Endothelial cell of umbilical vein (primary cell): ENCODE measurements at regions not wholly inside any gene's neighbourhood (a gene's known extent, or its start where the extent isn't known, plus 50 kb on each side); places are given as distances from the start of the nearest gene placed in this dataset.

ENCODE experiments used
- BruUV-seq: library from RNA; stranded (reverse); fragments of 400-500 nt; replicated peaks from 2 replicates; lab custom pipeline; 2021; lab: Mats Ljungman, UMichigan
- CTCF ChIA-PET: fragments of 300-600, 350-600 bp; sonication (Branson Sonifier 250); formaldehyde crosslinking; loops from one replicate; lab custom pipeline; 2021; ENCODE audit warnings: antibody characterized with exemption, inconsistent platforms; lab: Charles Lee
- POLR2A ChIA-PET: fragments of 300-600, 350-600 bp; sonication (Branson Sonifier 250); formaldehyde crosslinking; loops from one replicate; lab custom pipeline; 2021; ENCODE audit warnings: antibody characterized with exemption, inconsistent platforms; lab: Charles Lee
- DNase-seq: peaks from one replicate; pipeline ENCODE4 v3.0.0-alpha.2; 2011; ENCODE audit warnings: low read depth, low spot score
- FAIRE-seq: peaks from 2 replicates; lab custom pipeline; 2011; peaks lifted over from hg19 to GRCh38; lab: Jason Lieb, UNC
- H2AFZ ChIP-seq: 2 replicates; pipeline ENCODE4 v1.6.0; 2012; ENCODE audit warnings: low read depth, low read length, control low read depth, inconsistent platforms
- H3K27ac ChIP-seq: 2 replicates; pipeline ENCODE4 v1.5.1; 2011; ENCODE audit warnings: low read depth, mild to moderate bottlenecking, control low read depth, low read length, moderate library complexity; ENCODE audit not compliant: insufficient read depth
- H3K27me3 ChIP-seq, 2 experiments: 2 replicates each; pipeline versions ENCODE4 v1.6.0 to v1.6.1; 2011; ENCODE audit warnings: low read length in 2 of 2, mixed read lengths in 1 of 2; ENCODE audit not compliant: control insufficient read depth in 2 of 2, insufficient read depth in 2 of 2
- H3K36me3 ChIP-seq, 2 experiments: 2 replicates in 1 of 2; 3 replicates in 1 of 2; pipeline ENCODE4 v1.5.1; 2011; ENCODE audit warnings: low read length in 2 of 2, mild to moderate bottlenecking in 1 of 2, moderate library complexity in 1 of 2; ENCODE audit not compliant: control insufficient read depth in 2 of 2, insufficient read depth in 2 of 2; ENCODE audit errors: extremely low read depth in 1 of 2
- H3K4me1 ChIP-seq: 3 replicates; pipeline ENCODE4 v1.5.1; 2011; ENCODE audit warnings: mild to moderate bottlenecking, low read length; ENCODE audit not compliant: control insufficient read depth, insufficient read depth; ENCODE audit errors: extremely low read depth
- H3K4me2 ChIP-seq: 2 replicates; pipeline ENCODE4 v1.6.1; 2011; ENCODE audit warnings: low read length, control low read depth, mixed read lengths; ENCODE audit not compliant: insufficient read depth
- H3K4me3 ChIP-seq, 3 experiments: fragments of 200-600 bp in 1 of 3; sonication (generic), shearing (Covaris generic) in 1 of 3; replicated peaks in 1 of 3; 2 replicates each; pipeline ENCODE4 v1.5.1; 2011 to 2016; ENCODE audit warnings: control low read depth in 3 of 3, low read length in 3 of 3, mild to moderate bottlenecking in 2 of 3, inconsistent platforms in 1 of 3, low read depth in 1 of 3, moderate library complexity in 1 of 3; ENCODE audit not compliant: insufficient read depth in 1 of 3
- H3K79me2 ChIP-seq: 2 replicates; pipeline ENCODE4 v1.6.0; 2012; ENCODE audit warnings: low read length, inconsistent platforms; ENCODE audit not compliant: control insufficient read depth, insufficient read depth
- H3K9ac ChIP-seq: replicated peaks from 2 replicates; pipeline ENCODE3; 2011; ENCODE audit warnings: low read length, control low read depth; ENCODE audit not compliant: insufficient read depth; ENCODE audit errors: extremely low read depth
- H3K9me1 ChIP-seq: replicated peaks from 3 replicates; pipeline ENCODE4 v1.6.0; 2011; ENCODE audit warnings: mild to moderate bottlenecking, low read length; ENCODE audit not compliant: control insufficient read depth, insufficient read depth; ENCODE audit errors: extremely low read depth
- H3K9me3 ChIP-seq: replicated peaks from 2 replicates; pipeline ENCODE4 v1.5.1; 2012; ENCODE audit warnings: low read length, inconsistent platforms; ENCODE audit not compliant: control insufficient read depth, insufficient read depth
- H4K20me1 ChIP-seq: replicated peaks from 2 replicates; pipeline ENCODE3; 2011; ENCODE audit warnings: mild to moderate bottlenecking, low read length; ENCODE audit not compliant: control insufficient read depth, insufficient read depth; ENCODE audit errors: extremely low read depth
- EZH2 ChIP-seq: IDR thresholded peaks from 2 replicates; pipeline ENCODE4 v1.6.1; 2012; ENCODE audit warnings: borderline replicate concordance, low read depth, mild to moderate bottlenecking, moderate library complexity, low read length, inconsistent platforms; ENCODE audit not compliant: severe bottlenecking
- FOS ChIP-seq: IDR thresholded peaks from 2 replicates; pipeline ENCODE4 v1.6.1; 2011; ENCODE audit warnings: mild to moderate bottlenecking, low read length, moderate library complexity, borderline replicate concordance; ENCODE audit not compliant: insufficient read depth
- GATA2 ChIP-seq: IDR thresholded peaks from 2 replicates; pipeline ENCODE4 v1.7.0; 2011; ENCODE audit warnings: low read depth, mild to moderate bottlenecking, moderate library complexity, mixed read lengths, low read length; ENCODE audit not compliant: insufficient read length, insufficient read depth
- JUN ChIP-seq: IDR thresholded peaks from 2 replicates; pipeline ENCODE4 v1.6.1; 2011; ENCODE audit warnings: borderline replicate concordance, low read depth; ENCODE audit not compliant: insufficient read length, insufficient read depth
- MYC ChIP-seq: IDR thresholded peaks from one replicate; pipeline ENCODE4 v1.6.1; 2011; ENCODE audit warnings: mild to moderate bottlenecking, low read depth, low read length
- POLR2A ChIP-seq: IDR thresholded peaks from 2 replicates; pipeline ENCODE4 v1.6.1; 2012; ENCODE audit warnings: low read depth, mild to moderate bottlenecking, control low read depth, low read length
- POLR2AphosphoS5 ChIP-seq: IDR thresholded peaks from 2 replicates; pipeline ENCODE4 v1.6.1; 2012; ENCODE audit warnings: low read depth, mild to moderate bottlenecking, control low read depth, low read length, moderate library complexity; ENCODE audit not compliant: insufficient read depth
- dilution Hi-C: fragments of 300-500 bp; cut with MboI; formaldehyde crosslinking; loops from one replicate; pipeline ENCODE4 v1.15.0; 2019; ENCODE audit warnings: low sequenced_read_pairs; ENCODE audit not compliant: extremely low pct_ligation_motif_present
- intact Hi-C: fragments of 100-400 bp; cut with micrococcal nuclease; formaldehyde crosslinking; loops from one replicate; pipeline ENCODE4 v1.10.0; 2022
- TF ChIP-seq, protein P1 (sequence below), 2 donors: IDR thresholded peaks; 1 replicate in 1 of 2; 2 replicates in 1 of 2; pipeline ENCODE4 v1.5.1; 2011; ENCODE audit warnings: low read length in 2 of 2, mild to moderate bottlenecking in 2 of 2, moderate library complexity in 2 of 2, control low read depth in 1 of 2, inconsistent platforms in 1 of 2, low read depth in 1 of 2; ENCODE audit not compliant: insufficient read depth in 1 of 2; ENCODE audit errors: extremely low read depth in 1 of 2
- TF ChIP-seq, protein P2 (sequence below): IDR thresholded peaks from 2 replicates; pipeline ENCODE4 v1.6.1; 2011; ENCODE audit not compliant: insufficient read depth, insufficient read length

- TF ChIP-seq POLR2A = no peak
- no peak for TF ChIP-seq GATA2
- TF ChIP-seq, protein P1, sequence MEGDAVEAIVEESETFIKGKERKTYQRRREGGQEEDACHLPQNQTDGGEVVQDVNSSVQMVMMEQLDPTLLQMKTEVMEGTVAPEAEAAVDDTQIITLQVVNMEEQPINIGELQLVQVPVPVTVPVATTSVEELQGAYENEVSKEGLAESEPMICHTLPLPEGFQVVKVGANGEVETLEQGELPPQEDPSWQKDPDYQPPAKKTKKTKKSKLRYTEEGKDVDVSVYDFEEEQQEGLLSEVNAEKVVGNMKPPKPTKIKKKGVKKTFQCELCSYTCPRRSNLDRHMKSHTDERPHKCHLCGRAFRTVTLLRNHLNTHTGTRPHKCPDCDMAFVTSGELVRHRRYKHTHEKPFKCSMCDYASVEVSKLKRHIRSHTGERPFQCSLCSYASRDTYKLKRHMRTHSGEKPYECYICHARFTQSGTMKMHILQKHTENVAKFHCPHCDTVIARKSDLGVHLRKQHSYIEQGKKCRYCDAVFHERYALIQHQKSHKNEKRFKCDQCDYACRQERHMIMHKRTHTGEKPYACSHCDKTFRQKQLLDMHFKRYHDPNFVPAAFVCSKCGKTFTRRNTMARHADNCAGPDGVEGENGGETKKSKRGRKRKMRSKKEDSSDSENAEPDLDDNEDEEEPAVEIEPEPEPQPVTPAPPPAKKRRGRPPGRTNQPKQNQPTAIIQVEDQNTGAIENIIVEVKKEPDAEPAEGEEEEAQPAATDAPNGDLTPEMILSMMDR (IDR thresholded peaks at IDR 0.05; ENCODE audit: extremely low read depth in 1 of 2, insufficient read depth in 1 of 2, low read depth in 1 of 2, low read length in 2 of 2) = no peak
- TF ChIP-seq JUN = no peak
- TF ChIP-seq POLR2AphosphoS5 = no peak
- no peak for TF ChIP-seq FOS
- TF ChIP-seq MYC = no peak
- TF ChIP-seq EZH2 = no peak
- TF ChIP-seq, protein P2, sequence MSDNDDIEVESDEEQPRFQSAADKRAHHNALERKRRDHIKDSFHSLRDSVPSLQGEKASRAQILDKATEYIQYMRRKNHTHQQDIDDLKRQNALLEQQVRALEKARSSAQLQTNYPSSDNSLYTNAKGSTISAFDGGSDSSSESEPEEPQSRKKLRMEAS = no peak
- CTCF ChIA-PET = no interaction called here
- Histone ChIP-seq H3K27me3 (no peaks in the 10 kb centered on the region), H3K9ac (no peak overlapping the region), H4K20me1 (no peaks in the 10 kb centered on the region), H2AFZ (no peak overlapping the region), H3K4me2 (no peak overlapping the region), H3K79me2 (no peaks in the 10 kb centered on the region), H3K9me3 (no peaks in the 10 kb centered on the region), H3K36me3 (no peaks in the 10 kb centered on the region), H3K27ac (no peak overlapping the region), H3K9me1 (no peaks in the 10 kb centered on the region), H3K4me1 (no peaks in the 10 kb centered on the region), H3K4me3 (no peak overlapping the region)
- no peak for FAIRE-seq
- no peak for DNase-seq
- POLR2A ChIA-PET = no interaction called here
- no TSS peak for BruUV-seq
- intact Hi-C loops (no loop called here), dilution Hi-C loops (no loop called here)
Observed at GRCh38 chr7:80581486-80582260, 56.8 kb upstream of the CD36 start.
